Panc1 (cell line): ENCODE measurements at regions not wholly inside any gene's neighbourhood (a gene's known extent, or its start where the extent isn't known, plus 50 kb on each side); places are given as distances from the start of the nearest gene placed in this dataset.

Experiments used
- ATAC-seq: fragments of 200-7000 bp; cut with Tn5 transposase; 2 replicates; pipeline ENCODE4 v1.9.1; 2020; ENCODE audit warnings: mild to moderate bottlenecking, moderate library complexity
- BruUV-seq: library from RNA; stranded (reverse); fragments of 400-500 nt; replicated peaks from 2 replicates; lab custom pipeline; 2021; lab: Mats Ljungman, UMichigan
- CTCF ChIA-PET: fragments of 300-600 bp; sonication (Branson Sonifier 250); formaldehyde crosslinking; loops from one replicate; lab custom pipeline; 2022; ENCODE audit warnings: antibody characterized with exemption; lab: Charles Lee
- POLR2A ChIA-PET: fragments of 300-600 bp; sonication (Branson Sonifier 250); formaldehyde crosslinking; loops from one replicate; lab custom pipeline; 2022; ENCODE audit warnings: antibody characterized with exemption; lab: Charles Lee
- DNase-seq: peaks from one replicate; pipeline ENCODE4 v3.0.0-alpha.2; 2010; ENCODE audit warnings: low read depth, low spot score
- H3K27ac ChIP-seq: 2 replicates; pipeline ENCODE4 v1.5.1; 2011; ENCODE audit warnings: mild to moderate bottlenecking, low read length, inconsistent platforms
- H3K27me3 ChIP-seq: fragments of 200-500 bp; sonication (Bioruptor generic); 2 replicates; pipeline ENCODE4 v1.6.0; 2014; ENCODE audit warnings: low read length, inconsistent platforms; ENCODE audit not compliant: control insufficient read depth, insufficient read depth
- H3K36me3 ChIP-seq: fragments of 200-500 bp; sonication (Bioruptor generic); 2 replicates; pipeline ENCODE4 v1.5.1; 2014; ENCODE audit warnings: inconsistent platforms, mild to moderate bottlenecking, low read length, moderate library complexity; ENCODE audit not compliant: control insufficient read depth, insufficient read depth
- H3K4me1 ChIP-seq: 2 replicates; pipeline ENCODE4 v1.5.1; 2011; ENCODE audit warnings: inconsistent platforms, mild to moderate bottlenecking, low read length, moderate library complexity; ENCODE audit not compliant: control insufficient read depth, insufficient read depth
- H3K4me3 ChIP-seq, 2 experiments: 2 replicates each; pipeline ENCODE4 v1.5.1; 2011 to 2012; ENCODE audit warnings: low read depth in 2 of 2, low read length in 2 of 2, mild to moderate bottlenecking in 2 of 2, inconsistent platforms in 1 of 2, moderate library complexity in 1 of 2
- H3K9me3 ChIP-seq: fragments of 200-500 bp; sonication (Bioruptor generic); 2 replicates; pipeline ENCODE4 v1.5.1; 2014; ENCODE audit warnings: low read depth, mild to moderate bottlenecking, inconsistent platforms, low read length, moderate library complexity; ENCODE audit not compliant: control insufficient read depth, insufficient read depth
- CTCF ChIP-seq: fragments of 450-650 bp; IDR thresholded peaks from 2 replicates; pipeline ENCODE4 v1.5.1; 2017; ENCODE audit warnings: mild to moderate bottlenecking
- POLR2AphosphoS5 ChIP-seq: IDR thresholded peaks from 2 replicates; pipeline ENCODE4 v1.6.1; 2012; ENCODE audit warnings: mild to moderate bottlenecking, low read depth, low read length, moderate library complexity
- SIN3A ChIP-seq: IDR thresholded peaks from 2 replicates; pipeline ENCODE4 v1.6.1; 2012; ENCODE audit warnings: low read depth, mild to moderate bottlenecking, low read length, moderate library complexity, borderline replicate concordance; ENCODE audit not compliant: insufficient read depth
- TCF7L2 ChIP-seq: IDR thresholded peaks from 2 replicates; pipeline ENCODE4 v1.6.1; 2011; ENCODE audit warnings: mild to moderate bottlenecking, low read depth, low read length, inconsistent platforms
- in situ Hi-C: cut with HindIII; loops from 2 replicates; pipeline ENCODE4 v1.10.0; 2016; ENCODE audit warnings: low sequenced_read_pairs, low pct_unique_long_range_greater_than_20kb
- intact Hi-C: fragments of 100-400 bp; cut with micrococcal nuclease; formaldehyde crosslinking; loops from one replicate; pipeline ENCODE4 v1.10.0; 2022; ENCODE audit not compliant: unreplicated experiment
- TF ChIP-seq, protein P1 (sequence below), 2 experiments: IDR thresholded peaks; 2 replicates each; pipeline ENCODE4 v1.6.1; 2011 to 2012; ENCODE audit warnings: low read depth in 2 of 2, control low read depth in 1 of 2, low read length in 1 of 2, mild to moderate bottlenecking in 1 of 2, moderate library complexity in 1 of 2; ENCODE audit not compliant: insufficient read depth in 1 of 2

GRCh38 chr16:86877835-86878234 lies 299.5 kb downstream of the FOXL1 start:
- Histone ChIP-seq H3K9me3 (no peaks in the 10 kb centered on the region), H3K36me3 (no peaks in the 10 kb centered on the region), H3K27ac (no peak overlapping the region; the same call in 1 of the 2 replicates), H3K27me3 (no peaks in the 10 kb centered on the region), H3K4me1 (no peaks in the 10 kb centered on the region), H3K4me3 (no peak overlapping the region)
- in situ Hi-C loops (no loop called here), intact Hi-C loops (no loop called here)
- ChIA-PET POLR2A (no interaction called here), CTCF (no interaction called here)
- TF ChIP-seq TCF7L2 (no peak), SIN3A (no peak), POLR2AphosphoS5 (no peak), CTCF (no peak)
- TF ChIP-seq, protein P1, sequence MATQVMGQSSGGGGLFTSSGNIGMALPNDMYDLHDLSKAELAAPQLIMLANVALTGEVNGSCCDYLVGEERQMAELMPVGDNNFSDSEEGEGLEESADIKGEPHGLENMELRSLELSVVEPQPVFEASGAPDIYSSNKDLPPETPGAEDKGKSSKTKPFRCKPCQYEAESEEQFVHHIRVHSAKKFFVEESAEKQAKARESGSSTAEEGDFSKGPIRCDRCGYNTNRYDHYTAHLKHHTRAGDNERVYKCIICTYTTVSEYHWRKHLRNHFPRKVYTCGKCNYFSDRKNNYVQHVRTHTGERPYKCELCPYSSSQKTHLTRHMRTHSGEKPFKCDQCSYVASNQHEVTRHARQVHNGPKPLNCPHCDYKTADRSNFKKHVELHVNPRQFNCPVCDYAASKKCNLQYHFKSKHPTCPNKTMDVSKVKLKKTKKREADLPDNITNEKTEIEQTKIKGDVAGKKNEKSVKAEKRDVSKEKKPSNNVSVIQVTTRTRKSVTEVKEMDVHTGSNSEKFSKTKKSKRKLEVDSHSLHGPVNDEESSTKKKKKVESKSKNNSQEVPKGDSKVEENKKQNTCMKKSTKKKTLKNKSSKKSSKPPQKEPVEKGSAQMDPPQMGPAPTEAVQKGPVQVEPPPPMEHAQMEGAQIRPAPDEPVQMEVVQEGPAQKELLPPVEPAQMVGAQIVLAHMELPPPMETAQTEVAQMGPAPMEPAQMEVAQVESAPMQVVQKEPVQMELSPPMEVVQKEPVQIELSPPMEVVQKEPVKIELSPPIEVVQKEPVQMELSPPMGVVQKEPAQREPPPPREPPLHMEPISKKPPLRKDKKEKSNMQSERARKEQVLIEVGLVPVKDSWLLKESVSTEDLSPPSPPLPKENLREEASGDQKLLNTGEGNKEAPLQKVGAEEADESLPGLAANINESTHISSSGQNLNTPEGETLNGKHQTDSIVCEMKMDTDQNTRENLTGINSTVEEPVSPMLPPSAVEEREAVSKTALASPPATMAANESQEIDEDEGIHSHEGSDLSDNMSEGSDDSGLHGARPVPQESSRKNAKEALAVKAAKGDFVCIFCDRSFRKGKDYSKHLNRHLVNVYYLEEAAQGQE (IDR thresholded peaks at IDR 0.05; ENCODE audit: insufficient read depth in 1 of 2, low read depth in 2 of 2, low read length in 1 of 2): no peak
- no TSS peak for BruUV-seq
- DNase-seq (no peak), ATAC-seq (no peak)

DNA sequence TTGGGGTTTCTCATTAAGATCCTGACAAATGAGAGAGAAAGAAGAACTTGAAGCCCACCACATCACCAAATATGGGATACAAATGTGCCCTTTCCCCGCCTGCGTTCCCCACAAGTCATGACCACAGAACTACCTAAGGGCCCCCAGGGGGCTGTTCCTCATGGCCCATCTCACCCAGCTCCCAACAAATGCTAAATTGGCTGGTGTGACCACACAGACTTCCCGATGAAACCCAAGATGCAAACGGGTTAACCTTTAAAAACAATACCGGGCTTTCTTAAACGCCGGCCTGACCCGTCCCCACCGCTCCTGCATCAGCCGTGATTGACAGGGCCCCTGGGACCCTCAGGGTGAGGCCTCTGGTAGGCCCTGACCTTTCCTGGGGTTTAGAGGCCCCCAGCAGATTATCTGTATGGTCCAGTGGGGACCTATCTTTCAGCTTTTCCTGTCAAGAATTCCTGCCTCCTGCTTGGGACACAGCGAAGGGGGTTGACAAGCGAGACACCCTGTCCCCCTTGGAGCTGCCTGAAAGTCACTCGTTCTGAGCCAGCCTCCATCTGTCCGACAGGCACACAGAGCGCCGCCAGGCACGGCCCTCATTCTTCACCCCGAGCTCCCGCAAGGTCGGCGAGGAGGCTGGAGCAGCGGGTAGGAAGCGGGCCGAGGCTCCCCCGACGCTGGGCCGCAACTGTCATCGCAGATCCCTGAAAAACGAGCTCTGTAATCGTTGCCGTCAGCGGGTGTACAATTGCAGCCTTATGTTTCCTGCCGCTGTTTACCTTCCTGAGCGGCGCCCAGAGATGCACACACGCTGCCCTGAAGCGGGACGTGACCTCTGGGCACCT lies 300.1 kb downstream of the FOXL1 start:
- Histone ChIP-seq H3K4me3 (no peak overlapping the region), H3K27ac (no peak overlapping the region), H3K4me1 (no peaks in the 10 kb centered on the region), H3K9me3 (no peaks in the 10 kb centered on the region), H3K27me3 (no peaks in the 10 kb centered on the region), H3K36me3 (no peaks in the 10 kb centered on the region)
- TF ChIP-seq TCF7L2 (no peak), SIN3A (no peak), POLR2AphosphoS5 (no peak), CTCF (no peak)
- TF ChIP-seq, protein P1 (IDR thresholded peaks at IDR 0.05; ENCODE audit: insufficient read depth in 1 of 2, low read depth in 2 of 2, low read length in 1 of 2): no peak
- intact Hi-C loops: no loop called here
- POLR2A ChIA-PET: no interaction called here
- BruUV-seq: no TSS peak
- in situ Hi-C loops: no loop called here
- CTCF ChIA-PET: interaction anchor here (0.6 kb wide), 1 partner anchor 314 kb away, joined by 3 read pairs; no protein-coding TSS in a partner anchor
- no peak for ATAC-seq
- DNase-seq: no peak
